SK-N-SH treated with all-trans-retinoic acid at 6 μM for 48 hours (cell line): ENCODE measurements at regions not wholly inside any gene's neighbourhood (a gene's known extent, or its start where the extent isn't known, plus 50 kb on each side); places are given as distances from the start of the nearest gene placed in this dataset.

ENCODE experiments used
- ATAC-seq: fragments of 200-7000 bp; cut with Tn5 transposase; 3 replicates; pipeline ENCODE4 v1.9.1; 2020; ENCODE audit warnings: mild to moderate bottlenecking, moderate library complexity
- ARNTL ChIP-seq: fragments of 450-650 bp; formaldehyde crosslinking; IDR thresholded peaks from 2 replicates; pipeline ENCODE4 v1.5.0; 2020; ENCODE audit warnings: low read depth, mild to moderate bottlenecking, moderate library complexity, borderline replicate concordance
- BACH2 ChIP-seq: fragments of 250-450 bp; sonication (Bioruptor Pico); IDR thresholded peaks from 2 replicates; pipeline ENCODE4 v1.9.0; 2021; ENCODE audit warnings: mild to moderate bottlenecking, borderline replicate concordance
- CREB5 ChIP-seq: fragments of 250-450 bp; sonication (Bioruptor Pico); IDR thresholded peaks from 2 replicates; pipeline ENCODE4 v1.5.1; 2020; ENCODE audit warnings: low read depth, mild to moderate bottlenecking, moderate library complexity
- CSRNP3 ChIP-seq: fragments of 250-450 bp; sonication (Bioruptor Pico); IDR thresholded peaks from 2 replicates; pipeline ENCODE4 v1.5.1; 2021; ENCODE audit warnings: mild to moderate bottlenecking, moderate library complexity
- GLIS3 ChIP-seq: fragments of 250-450 bp; sonication (Bioruptor Pico); IDR thresholded peaks from 2 replicates; pipeline ENCODE4 v1.5.0; 2020; ENCODE audit warnings: mild to moderate bottlenecking, moderate library complexity
- OSR1 ChIP-seq: fragments of 250-450 bp; sonication (Bioruptor Pico); IDR thresholded peaks from 2 replicates; pipeline ENCODE4 v1.8.0; 2022; ENCODE audit warnings: moderate library complexity, mild to moderate bottlenecking, inconsistent platforms
- PATZ1 ChIP-seq: fragments of 250-450 bp; sonication (Bioruptor Pico); IDR thresholded peaks from 2 replicates; pipeline ENCODE4 v1.8.0; 2020; ENCODE audit warnings: mild to moderate bottlenecking, moderate library complexity, borderline replicate concordance
- POU6F1 ChIP-seq: fragments of 250-450 bp; sonication (Bioruptor Pico); IDR thresholded peaks from 2 replicates; pipeline ENCODE4 v1.8.0; 2021; ENCODE audit warnings: low read depth, mild to moderate bottlenecking, moderate library complexity, borderline replicate concordance
- PPARA ChIP-seq: fragments of 250-450 bp; sonication (Bioruptor Pico); IDR thresholded peaks from 2 replicates; pipeline ENCODE4 v1.5.0; 2020; ENCODE audit warnings: mild to moderate bottlenecking, borderline replicate concordance
- RARB ChIP-seq: fragments of 250-450 bp; sonication (Bioruptor Pico); IDR thresholded peaks from 2 replicates; pipeline ENCODE4 v1.8.0; 2021; ENCODE audit warnings: mild to moderate bottlenecking, moderate library complexity
- SNAI2 ChIP-seq: fragments of 250-450 bp; sonication (Bioruptor Pico); IDR thresholded peaks from 2 replicates; pipeline ENCODE4 v1.5.0; 2020; ENCODE audit warnings: mild to moderate bottlenecking, moderate library complexity
- TCF4 ChIP-seq: fragments of 250-450 bp; sonication (Bioruptor Pico); IDR thresholded peaks from 2 replicates; pipeline ENCODE4 v1.8.0; 2021; ENCODE audit warnings: mild to moderate bottlenecking, moderate library complexity, borderline replicate concordance
- TOX ChIP-seq: fragments of 250-450 bp; sonication (Bioruptor Pico); IDR thresholded peaks from 2 replicates; pipeline ENCODE4 v1.8.0; 2021; ENCODE audit warnings: mild to moderate bottlenecking, moderate library complexity, borderline replicate concordance
- TSHZ2 ChIP-seq: fragments of 250-450 bp; sonication (Bioruptor Pico); IDR thresholded peaks from 2 replicates; pipeline ENCODE4 v1.5.0; 2020; ENCODE audit warnings: mild to moderate bottlenecking, moderate library complexity
- ZC3H10 ChIP-seq: fragments of 250-450 bp; sonication (Bioruptor Pico); IDR thresholded peaks from 2 replicates; pipeline ENCODE4 v1.5.1; 2021; ENCODE audit warnings: mild to moderate bottlenecking, moderate library complexity
- ZFP3 ChIP-seq: fragments of 250-450 bp; sonication (Bioruptor Pico); IDR thresholded peaks from 2 replicates; pipeline ENCODE4 v1.5.0; 2020; ENCODE audit warnings: mild to moderate bottlenecking, moderate library complexity
- ZFP30 ChIP-seq: fragments of 450-650 bp; formaldehyde crosslinking; IDR thresholded peaks from 2 replicates; pipeline ENCODE4 v1.5.0; 2022; ENCODE audit warnings: mild to moderate bottlenecking, moderate library complexity
- ZNF565 ChIP-seq: fragments of 450-650 bp; formaldehyde crosslinking; conservative IDR thresholded peaks from 2 replicates; pipeline ENCODE4 v1.5.0; 2020; ENCODE audit warnings: low read depth, mild to moderate bottlenecking, moderate library complexity
- ZNF70 ChIP-seq: fragments of 450-650 bp; formaldehyde crosslinking; IDR thresholded peaks from 2 replicates; pipeline ENCODE4 v1.5.0; 2020; ENCODE audit warnings: mild to moderate bottlenecking, moderate library complexity
- ZNF8 ChIP-seq: fragments of 450-650 bp; formaldehyde crosslinking; IDR thresholded peaks from 2 replicates; pipeline ENCODE4 v1.5.0; 2020; ENCODE audit warnings: mild to moderate bottlenecking, moderate library complexity

GRCh38 chrX:121208563-121208962 is 161.2 kb downstream of the GLUD2 start:
- ATAC-seq, result no peak
- no peak for TF ChIP-seq CREB5 (CRISPR knock-in tag)
- TF ChIP-seq TCF4 (CRISPR knock-in tag), result no peak
- no peak for TF ChIP-seq OSR1 (CRISPR knock-in tag)
- no peak for TF ChIP-seq ZNF8 (CRISPR knock-in tag)
- TF ChIP-seq PATZ1 (CRISPR knock-in tag), result no peak
- no peak for TF ChIP-seq ZNF565 (CRISPR knock-in tag)

GRCh38 chrX:121216641-121217374 is 169.4 kb downstream of the GLUD2 start:
- no peak for TF ChIP-seq ZFP3 (CRISPR knock-in tag)
- no peak for TF ChIP-seq POU6F1
- no peak for TF ChIP-seq TOX (CRISPR knock-in tag)
- no peak for TF ChIP-seq CSRNP3 (CRISPR knock-in tag)
- no peak for TF ChIP-seq GLIS3
- TF ChIP-seq BACH2, result no peak
- TF ChIP-seq RARB (CRISPR knock-in tag), result no peak
- TF ChIP-seq ZFP30 (CRISPR knock-in tag), result no peak
- no peak for TF ChIP-seq SNAI2 (CRISPR knock-in tag)
- TF ChIP-seq ZC3H10 (CRISPR knock-in tag), result no peak
- no peak for TF ChIP-seq PPARA (CRISPR knock-in tag)
- TF ChIP-seq TCF4 (CRISPR knock-in tag), result no peak
- no peak for TF ChIP-seq ZNF565 (CRISPR knock-in tag)
- no peak for TF ChIP-seq ARNTL (CRISPR knock-in tag)
- TF ChIP-seq PATZ1 (CRISPR knock-in tag), result no peak
- TF ChIP-seq ZNF70, result no peak
- no peak for TF ChIP-seq OSR1 (CRISPR knock-in tag)
- TF ChIP-seq TSHZ2, result no peak
- ATAC-seq, result no peak
